ENCODE measurements at regions not wholly inside any gene's neighbourhood (a gene's known extent, or its start where the extent isn't known, plus 50 kb on each side); places are given as distances from the start of the nearest gene placed in this dataset.

DNA sequence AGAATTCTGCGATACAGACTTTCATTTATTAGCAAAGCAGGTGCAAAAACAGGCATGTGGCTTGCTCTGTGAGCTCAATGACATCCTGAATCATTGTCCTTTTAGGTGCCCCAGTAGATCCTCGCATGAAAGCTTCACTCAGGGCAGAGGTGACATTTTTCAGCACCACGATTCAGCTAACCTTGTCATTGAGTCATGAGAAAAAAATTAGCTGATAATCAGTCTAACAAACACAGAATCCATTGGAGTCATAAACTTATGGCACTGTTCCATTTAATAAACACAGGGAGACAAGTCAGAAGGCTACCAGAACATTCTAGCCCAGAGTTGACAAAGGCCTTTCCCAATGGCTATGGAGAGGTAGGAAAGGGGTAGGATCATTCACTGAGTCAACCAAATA is 104.8 kb upstream of the RAD23B start:
- Mint-ChIP-seq H3K4me1 (peaks cover 39% of the 10 kb centered on the region), H3K4me3 (no peak overlapping the region), H3K27ac (no peak overlapping the region), H3K27me3 (ENCODE audit: low read depth, poor library complexity) (peaks cover 3% of the 10 kb centered on the region), H3K36me3 (ENCODE audit: low read depth) (no peaks in the 10 kb centered on the region), H3K9me3 (peaks cover 12% of the 10 kb centered on the region)
- TF ChIP-seq, protein P1, sequence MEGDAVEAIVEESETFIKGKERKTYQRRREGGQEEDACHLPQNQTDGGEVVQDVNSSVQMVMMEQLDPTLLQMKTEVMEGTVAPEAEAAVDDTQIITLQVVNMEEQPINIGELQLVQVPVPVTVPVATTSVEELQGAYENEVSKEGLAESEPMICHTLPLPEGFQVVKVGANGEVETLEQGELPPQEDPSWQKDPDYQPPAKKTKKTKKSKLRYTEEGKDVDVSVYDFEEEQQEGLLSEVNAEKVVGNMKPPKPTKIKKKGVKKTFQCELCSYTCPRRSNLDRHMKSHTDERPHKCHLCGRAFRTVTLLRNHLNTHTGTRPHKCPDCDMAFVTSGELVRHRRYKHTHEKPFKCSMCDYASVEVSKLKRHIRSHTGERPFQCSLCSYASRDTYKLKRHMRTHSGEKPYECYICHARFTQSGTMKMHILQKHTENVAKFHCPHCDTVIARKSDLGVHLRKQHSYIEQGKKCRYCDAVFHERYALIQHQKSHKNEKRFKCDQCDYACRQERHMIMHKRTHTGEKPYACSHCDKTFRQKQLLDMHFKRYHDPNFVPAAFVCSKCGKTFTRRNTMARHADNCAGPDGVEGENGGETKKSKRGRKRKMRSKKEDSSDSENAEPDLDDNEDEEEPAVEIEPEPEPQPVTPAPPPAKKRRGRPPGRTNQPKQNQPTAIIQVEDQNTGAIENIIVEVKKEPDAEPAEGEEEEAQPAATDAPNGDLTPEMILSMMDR (IDR thresholded peaks at IDR 0.05): no peak
- no peak for DNase-seq

DNA sequence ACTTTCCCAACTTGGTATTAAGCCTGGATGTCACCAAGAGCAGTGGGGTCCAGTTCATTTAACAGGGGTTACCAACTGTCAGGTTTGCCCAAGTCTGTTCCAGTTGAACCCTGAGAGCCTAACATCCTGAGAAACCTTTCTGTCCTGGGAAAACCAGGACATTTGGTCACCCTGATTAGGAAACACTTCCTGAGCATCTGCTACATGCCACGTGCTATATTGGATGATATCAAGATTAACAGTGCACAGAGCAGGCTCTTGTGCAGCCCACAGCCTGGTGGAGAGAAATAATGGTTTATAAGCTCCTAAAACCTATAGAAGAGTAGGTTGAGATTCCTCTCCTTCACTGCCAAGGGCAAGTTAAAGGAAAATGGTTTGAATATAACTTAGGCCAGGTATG is 102.9 kb upstream of the RAD23B start:
- H3K4me3 Mint-ChIP-seq: no peak overlapping the region
- TF ChIP-seq, protein P1 (IDR thresholded peaks at IDR 0.05): no peak
- no peak overlapping the region for H3K27ac Mint-ChIP-seq
- no peaks in the 10 kb centered on the region for H3K36me3 Mint-ChIP-seq (ENCODE audit: low read depth)
- H3K9me3 Mint-ChIP-seq: peaks cover 23% of the 10 kb centered on the region
- H3K4me1 Mint-ChIP-seq: peaks cover 33% of the 10 kb centered on the region
- DNase-seq: no peak
- H3K27me3 Mint-ChIP-seq (ENCODE audit: low read depth, poor library complexity): peaks cover 3% of the 10 kb centered on the region

GRCh38 chr9:107183176-107183575 is 99.9 kb upstream of the RAD23B start:
- no peak overlapping the region for H3K4me3 Mint-ChIP-seq
- no peak for DNase-seq

GRCh38 chr9:107188376-107188775 is 94.7 kb upstream of the RAD23B start:
- no peak for DNase-seq
- H3K27me3 Mint-ChIP-seq (ENCODE audit: low read depth, poor library complexity): no peaks in the 10 kb centered on the region
- no peak overlapping the region for H3K4me3 Mint-ChIP-seq
- H3K4me1 Mint-ChIP-seq: peaks cover 11% of the 10 kb centered on the region
- no peak overlapping the region for H3K27ac Mint-ChIP-seq
- H3K36me3 Mint-ChIP-seq (ENCODE audit: low read depth): no peaks in the 10 kb centered on the region
- peaks cover 10% of the 10 kb centered on the region for H3K9me3 Mint-ChIP-seq
- TF ChIP-seq, protein P1 (IDR thresholded peaks at IDR 0.05): no peak

More at GRCh38 chr9:107183176-107183575, 99.9 kb upstream of the RAD23B start:
- TF ChIP-seq, protein P1 (IDR thresholded peaks at IDR 0.05): no peak
- Mint-ChIP-seq H3K27me3 (ENCODE audit: low read depth, poor library complexity) (peaks cover 3% of the 10 kb centered on the region), H3K27ac (no peak overlapping the region), H3K36me3 (ENCODE audit: low read depth) (no peaks in the 10 kb centered on the region), H3K4me1 (peaks cover 3% of the 10 kb centered on the region), H3K9me3 (peaks cover 23% of the 10 kb centered on the region)

- no peaks in the 10 kb centered on the region for H3K9me3 Mint-ChIP-seq
- H3K4me3 Mint-ChIP-seq: peak overlapping the region; percentile 27
- no peak for DNase-seq
- H3K27ac Mint-ChIP-seq: no peak overlapping the region
- no peaks in the 10 kb centered on the region for H3K27me3 Mint-ChIP-seq (ENCODE audit: low read depth, poor library complexity)
- peaks cover 11% of the 10 kb centered on the region for H3K4me1 Mint-ChIP-seq
- H3K36me3 Mint-ChIP-seq (ENCODE audit: low read depth): no peaks in the 10 kb centered on the region
- TF ChIP-seq, protein P1 (IDR thresholded peaks at IDR 0.05): no peak
These were observed 92.8 kb upstream of the RAD23B start for GRCh38 chr9:107190061-107190935.

DNA sequence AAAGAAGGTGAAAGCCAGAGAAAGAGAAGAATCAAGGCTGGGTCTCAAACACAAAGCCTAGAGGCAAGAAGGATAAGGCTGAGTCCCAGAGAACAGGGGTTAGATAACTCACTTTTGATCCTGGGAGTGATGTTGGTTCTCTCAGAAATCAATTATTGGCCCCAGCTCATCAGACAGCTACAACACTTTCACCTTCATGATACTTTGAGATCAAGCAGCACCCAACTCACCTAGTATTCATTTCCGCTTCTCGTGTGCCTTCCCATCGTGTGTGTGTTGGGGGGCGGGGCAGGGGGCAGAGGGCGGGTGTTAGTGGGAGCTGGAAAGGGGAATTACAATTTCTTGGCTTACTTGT is 92.2 kb upstream of the RAD23B start:
- no peak for DNase-seq
- Mint-ChIP-seq H3K36me3 (ENCODE audit: low read depth) (no peaks in the 10 kb centered on the region), H3K9me3 (no peaks in the 10 kb centered on the region), H3K27me3 (ENCODE audit: low read depth, poor library complexity) (no peaks in the 10 kb centered on the region), H3K4me1 (peaks cover 11% of the 10 kb centered on the region), H3K27ac (no peak overlapping the region), H3K4me3 (no peak overlapping the region)
- TF ChIP-seq, protein P1 (IDR thresholded peaks at IDR 0.05): no peak

Data from nephron progenitor cell (in vitro differentiated cells).